Neuronal stem cell (in vitro differentiated cells): ENCODE measurements at regions not wholly inside any gene's neighbourhood (a gene's known extent, or its start where the extent isn't known, plus 50 kb on each side); places are given as distances from the start of the nearest gene placed in this dataset.

ENCODE experiments used
- DNase-seq: peaks from one replicate; pipeline ENCODE4 v3.0.0-alpha.2; 2013; ENCODE audit warnings: low spot score
- H2AFZ ChIP-seq: one replicate; pipeline ENCODE4 v1.6.1; 2013; ENCODE audit warnings: mild to moderate bottlenecking, low read length, inconsistent platforms
- H2AK5ac ChIP-seq: 2 replicates; pipeline ENCODE4 v1.6.1; 2013; ENCODE audit warnings: low read depth, mild to moderate bottlenecking, inconsistent platforms, low read length, moderate library complexity, mixed read lengths
- H2BK120ac ChIP-seq: 2 replicates; pipeline ENCODE4 v1.6.1; 2013; ENCODE audit warnings: low read depth, mild to moderate bottlenecking, inconsistent platforms, low read length, moderate library complexity, mixed read lengths
- H2BK12ac ChIP-seq: one replicate; pipeline ENCODE4 v1.6.1; 2013; ENCODE audit warnings: low read length, inconsistent platforms
- H2BK15ac ChIP-seq: 2 replicates; pipeline ENCODE4 v1.6.1; 2013; ENCODE audit warnings: mild to moderate bottlenecking, low read length, inconsistent platforms, mixed read lengths
- H2BK5ac ChIP-seq: one replicate; pipeline ENCODE4 v1.6.1; 2013; ENCODE audit warnings: inconsistent platforms, mild to moderate bottlenecking, low read length, moderate library complexity
- H3K14ac ChIP-seq: one replicate; pipeline ENCODE4 v1.6.1; 2013; ENCODE audit warnings: low read length, inconsistent platforms
- H3K18ac ChIP-seq: 2 replicates; pipeline ENCODE4 v1.6.1; 2013; ENCODE audit warnings: low read length, inconsistent platforms
- H3K23ac ChIP-seq: 2 replicates; pipeline ENCODE4 v1.6.1; 2013; ENCODE audit warnings: low read depth, mild to moderate bottlenecking, mixed read lengths, low read length, inconsistent platforms; ENCODE audit not compliant: poor library complexity
- H3K27ac ChIP-seq: replicated peaks from 3 replicates; pipeline ENCODE4 v1.5.1; 2013; ENCODE audit warnings: low read length, inconsistent platforms
- H3K27me3 ChIP-seq, 3 experiments: 2 replicates each; pipeline ENCODE4 v1.6.1; 2013; ENCODE audit warnings: low read length in 3 of 3, mild to moderate bottlenecking in 2 of 3, inconsistent platforms in 1 of 3, low read depth in 1 of 3, mixed read lengths in 1 of 3, moderate library complexity in 1 of 3; ENCODE audit not compliant: control insufficient read depth in 3 of 3, insufficient read depth in 3 of 3
- H3K36me3 ChIP-seq, 2 donors: replicated peaks in 1 of 2; 2 replicates each; pipeline ENCODE4 v1.6.1; 2013; ENCODE audit warnings: low read length in 2 of 2; ENCODE audit not compliant: control insufficient read depth in 2 of 2, insufficient read depth in 2 of 2
- H3K4ac ChIP-seq: 2 replicates; pipeline ENCODE4 v1.6.1; 2013; ENCODE audit warnings: inconsistent platforms, mild to moderate bottlenecking, low read length, moderate library complexity
- H3K4me1 ChIP-seq, 2 donors: 1 replicate in 1 of 2; 2 replicates in 1 of 2; pipeline ENCODE4 v1.6.1; 2013; ENCODE audit warnings: low read length in 2 of 2, low read depth in 1 of 2; ENCODE audit not compliant: control insufficient read depth in 2 of 2, insufficient read depth in 1 of 2
- H3K4me2 ChIP-seq: one replicate; pipeline ENCODE4 v1.6.1; 2013; ENCODE audit warnings: mild to moderate bottlenecking, low read length, inconsistent platforms; ENCODE audit not compliant: insufficient read depth, poor library complexity, severe bottlenecking
- H3K4me3 ChIP-seq, 2 donors: 2 replicates each; pipeline ENCODE4 v1.5.1; 2013; ENCODE audit warnings: low read length in 2 of 2, mild to moderate bottlenecking in 2 of 2, inconsistent platforms in 1 of 2, moderate library complexity in 1 of 2
- H3K79me1 ChIP-seq: one replicate; pipeline ENCODE4 v1.6.1; 2013; ENCODE audit warnings: low read depth, mild to moderate bottlenecking, inconsistent platforms, low read length, moderate library complexity
- H3K9ac ChIP-seq: one replicate; pipeline ENCODE4 v1.6.1; 2013; ENCODE audit warnings: mild to moderate bottlenecking, low read depth, low read length, inconsistent platforms; ENCODE audit not compliant: poor library complexity
- H3K9me3 ChIP-seq, 2 donors: replicated peaks in 1 of 2; 2 replicates each; pipeline versions ENCODE3 to v1.6.1; 2013; ENCODE audit warnings: low read length in 2 of 2, mild to moderate bottlenecking in 2 of 2, inconsistent platforms in 1 of 2, low read depth in 1 of 2, mixed read lengths in 1 of 2, moderate library complexity in 1 of 2; ENCODE audit not compliant: control insufficient read depth in 2 of 2, insufficient read depth in 1 of 2
- H4K8ac ChIP-seq: one replicate; pipeline ENCODE4 v1.6.1; 2013; ENCODE audit warnings: low read depth, mild to moderate bottlenecking, inconsistent platforms, low read length, moderate library complexity
- H4K91ac ChIP-seq: one replicate; pipeline ENCODE4 v1.6.1; 2013; ENCODE audit warnings: low read length, low read depth, mild to moderate bottlenecking, inconsistent platforms; ENCODE audit not compliant: poor library complexity
- WGBS, 2 donors: extraction: QIAGEN DNeasy Blood & Tissue Kit; methylation state at CpG; one replicate each; pipeline ENCODE4 v1.1.7; 2013; ENCODE audit warnings: missing lambda C conversion rate in 2 of 2, mixed read lengths in 1 of 2; ENCODE audit not compliant: insufficient read length in 2 of 2, insufficient replicate concordance in 1 of 2; ENCODE audit errors: extremely low coverage in 2 of 2; 5-methylcytosine and 5-hydroxymethylcytosine counted together

DNA sequence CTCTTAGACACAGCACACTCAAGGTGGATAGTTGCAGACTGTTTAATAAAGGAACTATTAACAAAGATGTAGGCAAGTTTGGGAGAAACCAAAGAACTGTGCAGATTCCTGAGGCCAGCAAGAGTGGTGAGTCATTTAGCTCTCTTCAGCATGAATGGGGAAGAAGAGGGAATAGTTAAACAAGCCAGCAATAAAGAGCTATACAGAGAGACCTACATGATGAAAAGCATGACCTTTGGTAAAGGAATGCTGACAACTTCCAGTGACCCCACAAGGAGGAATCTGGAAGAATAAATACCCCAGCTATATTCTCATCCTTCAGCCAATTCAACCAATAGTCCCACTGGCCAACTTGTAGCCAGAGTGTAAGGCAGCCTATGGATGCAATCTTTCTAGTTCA, 706.0 kb upstream of the GRAMD2B start:
- Histone ChIP-seq H3K36me3 (no peaks in the 10 kb centered on the region), H2AFZ (peak overlapping the region; percentile 45), H2BK12ac (no peak overlapping the region), H3K4me2 (no peak overlapping the region), H3K27me3 (no peaks in the 10 kb centered on the region), H2AK5ac (no peak overlapping the region), H4K91ac (no peak overlapping the region), H3K9ac (no peak overlapping the region), H3K23ac (no peak overlapping the region), H3K4ac (no peak overlapping the region), H3K18ac (no peak overlapping the region), H3K27ac (peak overlapping the region; percentile 35), H2BK5ac (no peak overlapping the region), H3K14ac (no peak overlapping the region), H3K79me1 (no peaks in the 10 kb centered on the region), H3K4me3 (no peak overlapping the region), H3K9me3 (peaks cover 0 to 2% of the 10 kb centered on the region in 2 donors), H4K8ac (no peak overlapping the region), H2BK120ac (no peak overlapping the region), H2BK15ac (no peak overlapping the region), H3K4me1 (peaks cover 15 to 49% of the 10 kb centered on the region in 2 donors)
- DNase-seq: peak; percentile 18

DNA sequence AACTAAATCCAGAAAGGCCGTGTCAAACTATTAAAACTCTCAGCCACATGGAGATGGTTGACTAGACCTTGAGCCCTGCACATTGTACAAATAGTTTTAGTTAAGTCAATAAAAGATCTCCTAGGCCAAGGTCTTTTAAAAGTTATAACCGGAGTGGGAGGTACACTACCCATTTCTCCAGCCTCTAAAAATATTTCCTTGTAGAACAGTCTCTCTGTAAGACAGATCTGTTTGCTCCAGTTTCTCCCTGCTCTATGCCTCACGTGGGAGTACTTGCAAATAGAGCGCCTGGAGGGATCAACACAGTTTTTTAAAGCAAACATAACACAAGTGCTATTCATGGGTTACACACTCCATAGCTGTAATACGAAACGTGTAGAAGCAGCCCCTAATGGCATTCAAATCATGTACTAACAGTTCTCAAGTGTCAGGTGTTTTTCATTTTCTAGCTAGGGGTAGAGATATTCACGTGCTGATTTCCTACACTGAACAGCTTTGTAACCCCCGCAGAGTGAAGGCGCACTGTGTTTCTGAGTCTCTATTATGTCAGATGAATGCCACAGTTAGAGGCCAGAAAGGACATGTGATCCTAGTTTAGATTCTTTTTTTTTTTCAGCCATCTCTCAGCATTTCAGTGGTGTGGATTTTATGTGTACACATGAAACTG, 703.4 kb upstream of the GRAMD2B start:
- Histone ChIP-seq H2BK12ac (no peak overlapping the region), H2BK5ac (no peak overlapping the region), H2BK120ac (no peak overlapping the region), H3K27me3 (no peaks in the 10 kb centered on the region), H2AK5ac (no peak overlapping the region), H3K4me2 (no peak overlapping the region), H3K36me3 (no peaks in the 10 kb centered on the region), H2BK15ac (no peak overlapping the region), H3K4me1 (peaks cover 12 to 39% of the 10 kb centered on the region in 2 donors), H3K79me1 (no peaks in the 10 kb centered on the region), H3K23ac (no peak overlapping the region), H3K27ac (peak overlapping the region; percentile 71), H3K9me3 (peaks cover 0 to 2% of the 10 kb centered on the region in 2 donors), H3K14ac (no peak overlapping the region), H2AFZ (peak overlapping the region; percentile 52), H4K8ac (no peak overlapping the region), H3K4ac (no peak overlapping the region), H3K9ac (no peak overlapping the region), H4K91ac (no peak overlapping the region), H3K4me3 (no peak overlapping the region), H3K18ac (no peak overlapping the region)
- peak; percentile 51 for DNase-seq
- no CpG with 5 or more reads among the region's 9 CpGs for WGBS, 2 donors

DNA sequence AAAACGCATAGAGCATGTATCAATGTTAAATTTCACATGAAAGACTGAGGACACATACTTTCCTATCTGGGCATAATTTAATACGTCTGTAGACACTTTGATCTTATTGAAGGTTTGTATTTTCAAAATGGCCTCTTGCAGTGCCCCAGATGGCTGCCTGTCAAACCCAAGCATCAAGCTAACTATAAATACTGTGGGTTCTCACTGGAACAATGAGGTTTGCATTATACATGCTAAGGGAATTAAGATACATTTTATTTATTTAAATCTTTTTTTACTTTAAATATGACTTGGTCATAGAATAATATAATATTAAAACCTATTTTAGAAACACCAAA, 702.9 kb upstream of the GRAMD2B start:
- H2AFZ ChIP-seq: peak overlapping the region; percentile 52
- no peaks in the 10 kb centered on the region for H3K36me3 ChIP-seq
- H2BK15ac ChIP-seq: no peak overlapping the region
- no peaks in the 10 kb centered on the region for H3K79me1 ChIP-seq
- H3K9ac ChIP-seq: no peak overlapping the region
- H3K27ac ChIP-seq: peak overlapping the region; percentile 6
- H3K18ac ChIP-seq: no peak overlapping the region
- H2BK120ac ChIP-seq: no peak overlapping the region
- peaks cover 0 to 2% of the 10 kb centered on the region in 2 donors for H3K9me3 ChIP-seq
- H3K23ac ChIP-seq: no peak overlapping the region
- DNase-seq: no peak
- peaks cover 12 to 39% of the 10 kb centered on the region in 2 donors for H3K4me1 ChIP-seq
- no CpG with 5 or more reads among the region's 2 CpGs for WGBS, 2 donors
- no peak overlapping the region for H3K4ac ChIP-seq
- no peak overlapping the region for H2BK12ac ChIP-seq
- H3K27me3 ChIP-seq: no peaks in the 10 kb centered on the region
- no peak overlapping the region for H2BK5ac ChIP-seq
- H3K14ac ChIP-seq: no peak overlapping the region
- H3K4me2 ChIP-seq: no peak overlapping the region
- H4K91ac ChIP-seq: no peak overlapping the region
- H4K8ac ChIP-seq: no peak overlapping the region
- no peak overlapping the region for H3K4me3 ChIP-seq
- no peak overlapping the region for H2AK5ac ChIP-seq

DNA sequence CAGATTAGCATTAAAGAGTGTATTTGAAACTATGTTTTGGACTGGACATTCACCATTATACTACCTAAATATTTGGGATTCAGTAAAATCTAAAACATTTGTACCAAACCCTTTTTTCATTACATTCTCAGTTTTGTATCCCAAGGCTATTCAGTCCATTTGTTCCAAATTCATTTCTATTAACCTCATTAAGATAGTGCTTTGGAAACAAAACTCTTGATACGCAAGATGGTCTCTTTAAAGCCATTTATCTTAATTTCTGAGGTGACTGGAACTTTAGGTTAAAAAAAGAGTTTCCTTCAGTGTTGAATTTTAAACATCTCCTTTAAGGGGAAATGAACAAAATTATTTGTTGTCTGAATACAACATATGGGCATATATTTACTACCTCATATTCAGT, 702.5 kb upstream of the GRAMD2B start:
- no CpG with 5 or more reads among the region's 1 CpG for WGBS, 2 donors
- H3K27ac ChIP-seq: no peak overlapping the region
- H4K8ac ChIP-seq: no peak overlapping the region
- H2AFZ ChIP-seq: no peak overlapping the region
- no peak overlapping the region for H3K9ac ChIP-seq
- no peak overlapping the region for H4K91ac ChIP-seq
- H3K4me1 ChIP-seq: peaks cover 12 to 36% of the 10 kb centered on the region in 2 donors
- peaks cover 0 to 2% of the 10 kb centered on the region in 2 donors for H3K9me3 ChIP-seq
- H2BK120ac ChIP-seq: no peak overlapping the region
- H3K4me2 ChIP-seq: no peak overlapping the region
- H3K27me3 ChIP-seq: no peaks in the 10 kb centered on the region
- H2BK15ac ChIP-seq: no peak overlapping the region
- H3K79me1 ChIP-seq: no peaks in the 10 kb centered on the region
- no peak for DNase-seq
- H3K4me3 ChIP-seq: no peak overlapping the region
- H3K18ac ChIP-seq: no peak overlapping the region
- no peak overlapping the region for H2AK5ac ChIP-seq
- no peak overlapping the region for H3K23ac ChIP-seq
- H2BK5ac ChIP-seq: no peak overlapping the region
- no peaks in the 10 kb centered on the region for H3K36me3 ChIP-seq
- H3K4ac ChIP-seq: no peak overlapping the region
- H2BK12ac ChIP-seq: no peak overlapping the region
- H3K14ac ChIP-seq: no peak overlapping the region
